HL-60 (cell line): ENCODE measurements at regions not wholly inside any gene's neighbourhood (a gene's known extent, or its start where the extent isn't known, plus 50 kb on each side); places are given as distances from the start of the nearest gene placed in this dataset.

Source experiments
- DNase-seq, 2 experiments: peaks; one replicate each; pipeline ENCODE4 v3.0.0-alpha.2; 2010 to 2020; ENCODE audit warnings: low read depth in 1 of 2, low spot score in 1 of 2
- H3K27ac ChIP-seq: fragments of 250-450 bp; sonication (Bioruptor Pico); replicated peaks from 2 replicates; pipeline ENCODE4 v1.5.1; 2020; ENCODE audit warnings: mild to moderate bottlenecking, moderate library complexity
- H3K27me3 ChIP-seq: fragments of 250-450 bp; sonication (Bioruptor Pico); 2 replicates; pipeline ENCODE4 v1.5.1; 2021; ENCODE audit warnings: mild to moderate bottlenecking, moderate library complexity; ENCODE audit not compliant: insufficient read depth, poor library complexity, severe bottlenecking
- H3K4me3 ChIP-seq: replicated peaks from 2 replicates; pipeline ENCODE4 v1.5.1; 2011; ENCODE audit warnings: mild to moderate bottlenecking, control low read depth, low read length; ENCODE audit not compliant: insufficient read depth
- GABPA ChIP-seq: IDR thresholded peaks from 2 replicates; pipeline ENCODE4 v1.6.1; 2012; ENCODE audit warnings: low read depth
- POLR2AphosphoS5 ChIP-seq: IDR thresholded peaks from 2 replicates; pipeline ENCODE4 v1.6.1; 2012; ENCODE audit warnings: low read depth
- SPI1 ChIP-seq: IDR thresholded peaks from 2 replicates; pipeline ENCODE4 v1.6.1; 2012; ENCODE audit warnings: low read depth, mild to moderate bottlenecking, borderline replicate concordance
- TF ChIP-seq, protein P1 (sequence below): IDR thresholded peaks from one replicate; pipeline ENCODE4 v1.5.1; 2011; ENCODE audit warnings: low read length, control low read depth, inconsistent platforms; ENCODE audit not compliant: insufficient read depth
- TF ChIP-seq, protein P2 (sequence below): IDR thresholded peaks from 2 replicates; pipeline ENCODE4 v1.6.1; 2012; ENCODE audit warnings: low read depth; ENCODE audit not compliant: insufficient replicate concordance

DNA sequence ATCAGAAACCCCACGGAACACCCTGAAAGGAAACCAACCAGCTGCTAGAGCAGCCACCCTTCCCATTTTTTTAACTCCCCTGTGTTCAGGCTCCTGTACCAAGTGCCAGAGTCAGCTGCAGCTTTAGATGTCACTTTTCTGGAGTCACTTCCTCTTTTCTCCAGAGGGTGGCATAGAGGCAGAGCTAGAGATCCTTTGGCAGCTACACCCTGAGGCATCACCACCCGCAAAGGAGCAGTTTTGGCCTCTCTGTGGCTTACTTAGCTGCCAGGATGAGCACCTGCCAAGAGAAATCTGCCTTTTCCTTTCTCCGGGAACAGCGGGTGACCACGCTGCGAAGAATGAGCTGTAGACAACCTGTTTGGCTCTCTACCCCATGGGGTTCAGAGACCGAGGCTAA, 58.0 kb upstream of the CHRDL1 start:
- H3K27me3 ChIP-seq: no peaks in the 10 kb centered on the region
- no peak overlapping the region for H3K27ac ChIP-seq
- TF ChIP-seq, protein P1, sequence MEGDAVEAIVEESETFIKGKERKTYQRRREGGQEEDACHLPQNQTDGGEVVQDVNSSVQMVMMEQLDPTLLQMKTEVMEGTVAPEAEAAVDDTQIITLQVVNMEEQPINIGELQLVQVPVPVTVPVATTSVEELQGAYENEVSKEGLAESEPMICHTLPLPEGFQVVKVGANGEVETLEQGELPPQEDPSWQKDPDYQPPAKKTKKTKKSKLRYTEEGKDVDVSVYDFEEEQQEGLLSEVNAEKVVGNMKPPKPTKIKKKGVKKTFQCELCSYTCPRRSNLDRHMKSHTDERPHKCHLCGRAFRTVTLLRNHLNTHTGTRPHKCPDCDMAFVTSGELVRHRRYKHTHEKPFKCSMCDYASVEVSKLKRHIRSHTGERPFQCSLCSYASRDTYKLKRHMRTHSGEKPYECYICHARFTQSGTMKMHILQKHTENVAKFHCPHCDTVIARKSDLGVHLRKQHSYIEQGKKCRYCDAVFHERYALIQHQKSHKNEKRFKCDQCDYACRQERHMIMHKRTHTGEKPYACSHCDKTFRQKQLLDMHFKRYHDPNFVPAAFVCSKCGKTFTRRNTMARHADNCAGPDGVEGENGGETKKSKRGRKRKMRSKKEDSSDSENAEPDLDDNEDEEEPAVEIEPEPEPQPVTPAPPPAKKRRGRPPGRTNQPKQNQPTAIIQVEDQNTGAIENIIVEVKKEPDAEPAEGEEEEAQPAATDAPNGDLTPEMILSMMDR: no peak
- no peak for TF ChIP-seq POLR2AphosphoS5
- peak; percentile 81 for TF ChIP-seq SPI1
- no peak overlapping the region for H3K4me3 ChIP-seq
- peak in 1 of 2 experiments; percentile 12 for DNase-seq

DNA sequence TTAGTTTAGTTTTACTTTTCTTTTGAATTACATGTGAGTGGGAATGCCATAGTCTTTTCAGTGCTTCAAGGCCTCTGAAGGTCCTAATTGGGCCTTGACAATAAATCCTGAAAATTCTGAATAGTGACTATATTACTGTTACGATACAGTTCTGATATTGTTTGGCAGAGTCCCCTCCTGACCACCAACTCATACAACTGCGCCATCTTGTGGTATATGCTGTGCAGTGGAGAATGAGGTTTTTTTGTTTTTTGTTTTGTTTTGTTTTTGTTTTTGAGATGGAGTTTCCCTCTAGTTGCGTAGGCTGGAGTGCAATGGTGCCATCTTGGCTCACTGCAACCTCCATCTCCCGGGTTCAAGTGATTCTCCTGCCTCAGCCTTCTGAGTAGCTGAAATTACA, 56.6 kb upstream of the CHRDL1 start:
- DNase-seq: no peak
- TF ChIP-seq SPI1 (no peak), POLR2AphosphoS5 (no peak), GABPA (no peak)
- TF ChIP-seq, protein P1: peak; percentile 9
- TF ChIP-seq, protein P2, sequence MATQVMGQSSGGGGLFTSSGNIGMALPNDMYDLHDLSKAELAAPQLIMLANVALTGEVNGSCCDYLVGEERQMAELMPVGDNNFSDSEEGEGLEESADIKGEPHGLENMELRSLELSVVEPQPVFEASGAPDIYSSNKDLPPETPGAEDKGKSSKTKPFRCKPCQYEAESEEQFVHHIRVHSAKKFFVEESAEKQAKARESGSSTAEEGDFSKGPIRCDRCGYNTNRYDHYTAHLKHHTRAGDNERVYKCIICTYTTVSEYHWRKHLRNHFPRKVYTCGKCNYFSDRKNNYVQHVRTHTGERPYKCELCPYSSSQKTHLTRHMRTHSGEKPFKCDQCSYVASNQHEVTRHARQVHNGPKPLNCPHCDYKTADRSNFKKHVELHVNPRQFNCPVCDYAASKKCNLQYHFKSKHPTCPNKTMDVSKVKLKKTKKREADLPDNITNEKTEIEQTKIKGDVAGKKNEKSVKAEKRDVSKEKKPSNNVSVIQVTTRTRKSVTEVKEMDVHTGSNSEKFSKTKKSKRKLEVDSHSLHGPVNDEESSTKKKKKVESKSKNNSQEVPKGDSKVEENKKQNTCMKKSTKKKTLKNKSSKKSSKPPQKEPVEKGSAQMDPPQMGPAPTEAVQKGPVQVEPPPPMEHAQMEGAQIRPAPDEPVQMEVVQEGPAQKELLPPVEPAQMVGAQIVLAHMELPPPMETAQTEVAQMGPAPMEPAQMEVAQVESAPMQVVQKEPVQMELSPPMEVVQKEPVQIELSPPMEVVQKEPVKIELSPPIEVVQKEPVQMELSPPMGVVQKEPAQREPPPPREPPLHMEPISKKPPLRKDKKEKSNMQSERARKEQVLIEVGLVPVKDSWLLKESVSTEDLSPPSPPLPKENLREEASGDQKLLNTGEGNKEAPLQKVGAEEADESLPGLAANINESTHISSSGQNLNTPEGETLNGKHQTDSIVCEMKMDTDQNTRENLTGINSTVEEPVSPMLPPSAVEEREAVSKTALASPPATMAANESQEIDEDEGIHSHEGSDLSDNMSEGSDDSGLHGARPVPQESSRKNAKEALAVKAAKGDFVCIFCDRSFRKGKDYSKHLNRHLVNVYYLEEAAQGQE: no peak
- Histone ChIP-seq H3K27ac (no peak overlapping the region), H3K4me3 (no peak overlapping the region), H3K27me3 (no peaks in the 10 kb centered on the region)

DNA sequence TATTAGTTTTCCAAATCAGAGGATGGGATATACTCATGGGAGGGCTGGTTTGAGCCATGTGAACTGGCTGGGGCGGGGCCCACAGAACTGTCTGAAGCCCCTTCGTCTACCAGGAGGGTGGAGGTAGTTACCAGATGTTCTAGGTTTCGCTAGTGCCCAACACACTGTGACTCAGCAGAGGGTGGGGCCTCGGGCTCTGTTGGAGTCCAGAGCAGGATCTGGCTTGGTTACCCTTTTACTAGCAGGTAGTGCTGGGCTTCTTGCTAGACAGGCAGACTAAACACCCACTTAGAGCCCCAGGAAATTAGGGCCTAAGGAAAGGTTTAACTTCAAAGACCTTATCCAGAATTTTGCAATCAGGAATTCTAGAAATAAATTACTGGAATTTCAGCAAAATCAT, 56.2 kb upstream of the CHRDL1 start:
- Histone ChIP-seq H3K27me3 (no peaks in the 10 kb centered on the region), H3K27ac (no peak overlapping the region), H3K4me3 (no peak overlapping the region)
- TF ChIP-seq, protein P2: no peak
- TF ChIP-seq POLR2AphosphoS5 (no peak), SPI1 (no peak), GABPA (no peak)
- TF ChIP-seq, protein P1: no peak
- no peak for DNase-seq

DNA sequence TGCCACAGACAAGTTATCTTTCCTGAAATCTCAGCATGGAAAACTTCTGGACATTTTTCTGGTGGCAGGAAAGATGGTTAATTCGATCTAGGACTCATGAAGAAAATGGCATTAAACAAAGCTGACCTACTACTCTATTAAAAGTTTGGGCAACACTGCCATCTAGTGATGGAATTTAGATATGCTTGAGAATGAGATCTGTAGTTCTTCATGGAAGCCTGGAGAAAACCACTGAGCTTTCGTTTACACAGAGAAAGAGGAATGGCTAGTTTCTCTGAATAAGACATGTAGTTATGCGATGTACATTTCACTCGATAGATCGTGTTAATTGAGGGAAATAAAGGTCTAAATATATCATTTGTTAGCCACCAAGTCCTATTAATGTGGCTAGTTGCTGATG, 51.7 kb upstream of the CHRDL1 start:
- DNase-seq: peak in 1 of 2 experiments; percentile 21
- Histone ChIP-seq H3K4me3 (no peak overlapping the region), H3K27me3 (no peaks in the 10 kb centered on the region), H3K27ac (no peak overlapping the region)
- TF ChIP-seq SPI1: no peak
- TF ChIP-seq, protein P2: no peak
- TF ChIP-seq GABPA: no peak
- no peak for TF ChIP-seq POLR2AphosphoS5
- TF ChIP-seq, protein P1: peak; percentile 4
